GM23338 (cell line): ENCODE measurements at regions not wholly inside any gene's neighbourhood (a gene's known extent, or its start where the extent isn't known, plus 50 kb on each side); places are given as distances from the start of the nearest gene placed in this dataset.

Experiments used
- ATAC-seq: fragments of 200-7000 bp; cut with Tn5 transposase; 3 replicates; pipeline ENCODE4 v1.9.1; 2020
- DNase-seq: peaks from one replicate; pipeline ENCODE4 v3.0.0-alpha.2; 2015; ENCODE audit warnings: low spot score
- H2AFZ ChIP-seq: fragments of 200-600 bp; sonication (generic); 2 replicates; pipeline ENCODE4 v1.8.0; 2016; ENCODE audit warnings: antibody characterized with exemption, mild to moderate bottlenecking, moderate library complexity
- H3F3A ChIP-seq: fragments of 200-600 bp; sonication (generic); replicated peaks from 2 replicates; pipeline ENCODE4 v1.8.0; 2017; ENCODE audit warnings: antibody characterized with exemption, mixed run types, low read depth
- H3K27ac ChIP-seq: fragments of 200-600 bp; sonication (generic); 2 replicates; pipeline ENCODE4 v1.6.1; 2016; ENCODE audit warnings: low read depth
- H3K27me3 ChIP-seq: fragments of 200-600 bp; sonication (generic); 2 replicates; pipeline ENCODE4 v1.8.0; 2016; ENCODE audit warnings: mild to moderate bottlenecking, mixed run types, moderate library complexity; ENCODE audit not compliant: insufficient read depth
- H3K36me3 ChIP-seq: fragments of 200-600 bp; sonication (generic); 2 replicates; pipeline ENCODE4 v1.8.0; 2016; ENCODE audit warnings: mild to moderate bottlenecking; ENCODE audit not compliant: insufficient read depth
- H3K4me1 ChIP-seq: fragments of 200-600 bp; sonication (generic); 2 replicates; pipeline ENCODE4 v1.8.0; 2016; ENCODE audit warnings: mild to moderate bottlenecking, moderate library complexity; ENCODE audit not compliant: insufficient read depth
- H3K4me2 ChIP-seq: fragments of 200-600 bp; sonication (generic); 2 replicates; pipeline ENCODE4 v1.7.1; 2017; ENCODE audit warnings: mixed run types
- H3K4me3 ChIP-seq: fragments of 200-600 bp; sonication (generic); 2 replicates; pipeline ENCODE4 v1.6.1; 2016; ENCODE audit warnings: mixed run types
- H3K79me2 ChIP-seq: fragments of 200-600 bp; sonication (generic); replicated peaks from 2 replicates; pipeline ENCODE4 v1.8.0; 2017; ENCODE audit warnings: mild to moderate bottlenecking; ENCODE audit not compliant: insufficient read depth
- H3K9me2 ChIP-seq: fragments of 200-600 bp; sonication (generic); 2 replicates; pipeline ENCODE4 v1.8.0; 2017; ENCODE audit not compliant: insufficient read depth
- H4K20me1 ChIP-seq: fragments of 200-600 bp; sonication (generic); replicated peaks from 2 replicates; pipeline ENCODE4 v1.8.0; 2017; ENCODE audit warnings: mild to moderate bottlenecking; ENCODE audit not compliant: insufficient read depth
- H3K27ac Mint-ChIP-seq: 2 replicates; pipeline ENCODE4 v1.8.0; 2020; ENCODE audit warnings: inconsistent platforms, mild to moderate bottlenecking, moderate library complexity, mixed read lengths
- H3K27me3 Mint-ChIP-seq: 3 replicates; pipeline ENCODE4 v1.8.0; 2022; ENCODE audit warnings: low read depth, mild to moderate bottlenecking, moderate library complexity, mixed read lengths, inconsistent platforms; ENCODE audit not compliant: insufficient read depth, poor library complexity
- H3K36me3 Mint-ChIP-seq: 3 replicates; pipeline ENCODE4 v1.8.0; 2021; ENCODE audit warnings: low read depth, mild to moderate bottlenecking, inconsistent platforms, moderate library complexity, mixed read lengths
- H3K4me1 Mint-ChIP-seq: 3 replicates; pipeline ENCODE4 v1.8.0; 2020; ENCODE audit warnings: mild to moderate bottlenecking, inconsistent platforms, mixed read lengths
- H3K4me3 Mint-ChIP-seq: 3 replicates; pipeline ENCODE4 v1.8.0; 2021; ENCODE audit warnings: moderate library complexity, mild to moderate bottlenecking, inconsistent platforms, mixed read lengths
- H3K9me3 Mint-ChIP-seq: 3 replicates; pipeline ENCODE4 v1.8.0; 2020; ENCODE audit warnings: moderate library complexity, mild to moderate bottlenecking, inconsistent platforms, mixed read lengths
- EZH2 ChIP-seq: fragments of 200-600 bp; sonication (generic); IDR thresholded peaks from one replicate; pipeline ENCODE4 v1.8.0; 2017; ENCODE audit warnings: antibody characterized with exemption, mild to moderate bottlenecking, low read depth; ENCODE audit not compliant: unreplicated experiment
- EZH2phosphoT487 ChIP-seq: fragments of 200-600 bp; sonication (generic); IDR thresholded peaks from one replicate; pipeline ENCODE4 v1.8.1; 2018; ENCODE audit warnings: antibody characterized with exemption; ENCODE audit not compliant: unreplicated experiment
- JUNB ChIP-seq: IDR thresholded peaks from one replicate; pipeline ENCODE4 v1.6.1; 2016; ENCODE audit warnings: antibody characterized with exemption; ENCODE audit not compliant: unreplicated experiment
- POLR2AphosphoS5 ChIP-seq: IDR thresholded peaks from 2 replicates; pipeline ENCODE4 v1.6.1; 2016; ENCODE audit warnings: antibody characterized with exemption, low read depth
- STAT1 ChIP-seq: IDR thresholded peaks from one replicate; pipeline ENCODE4 v1.6.1; 2016; ENCODE audit warnings: antibody characterized with exemption; ENCODE audit not compliant: unreplicated experiment
- ZNF114 ChIP-seq: fragments of 250-450 bp; sonication (Bioruptor Pico); IDR thresholded peaks from 2 replicates; pipeline ENCODE4 v1.5.0; 2020; ENCODE audit warnings: mild to moderate bottlenecking, moderate library complexity
- ZNF331 ChIP-seq: fragments of 250-450 bp; sonication (Bioruptor Pico); IDR thresholded peaks from 2 replicates; pipeline ENCODE4 v1.5.0; 2020; ENCODE audit warnings: low read depth, mild to moderate bottlenecking, moderate library complexity
- TF ChIP-seq, protein P1 (sequence below): fragments of 250-450 bp; sonication (Bioruptor Pico); IDR thresholded peaks from 2 replicates; pipeline ENCODE4 v1.5.0; 2020; ENCODE audit warnings: mild to moderate bottlenecking, moderate library complexity
- TF ChIP-seq, protein P2 (sequence below), 2 experiments: fragments of 200-600 bp in 1 of 2; sonication (generic) in 1 of 2; conservative IDR thresholded peaks; 2 replicates each; pipeline versions ENCODE4 v1.5.1 to v1.6.1; 2016 to 2017; ENCODE audit warnings: antibody characterized with exemption in 2 of 2, low read depth in 2 of 2, mild to moderate bottlenecking in 2 of 2, moderate library complexity in 1 of 2
- TF ChIP-seq, protein P3 (sequence below): IDR thresholded peaks from 2 replicates; pipeline ENCODE4 v1.6.1; 2016; ENCODE audit warnings: antibody characterized with exemption
- TF ChIP-seq, protein P4 (sequence below): IDR thresholded peaks from one replicate; pipeline ENCODE4 v1.6.1; 2018; ENCODE audit warnings: antibody characterized with exemption; ENCODE audit not compliant: unreplicated experiment

DNA sequence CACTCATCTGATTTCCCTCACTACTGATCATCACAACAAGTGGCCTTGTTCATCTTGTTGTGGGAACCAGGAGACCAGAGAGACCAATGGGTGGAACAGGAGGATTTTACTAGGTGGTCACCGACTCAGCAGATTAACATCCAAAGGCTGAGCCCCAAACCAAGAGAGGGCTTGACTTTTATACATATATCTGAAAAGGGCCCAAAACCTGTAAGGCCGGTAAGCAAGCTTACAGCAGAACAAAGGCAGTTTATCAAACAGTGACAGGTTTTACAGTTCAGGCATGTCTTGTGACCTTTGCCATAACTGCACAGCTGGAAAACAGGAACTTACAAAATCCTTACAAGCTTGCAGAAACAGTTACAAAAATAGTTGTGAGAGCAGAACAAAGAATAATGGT lies 195.9 kb downstream of the OR13H1 start (continued):
- TF ChIP-seq, protein P1, sequence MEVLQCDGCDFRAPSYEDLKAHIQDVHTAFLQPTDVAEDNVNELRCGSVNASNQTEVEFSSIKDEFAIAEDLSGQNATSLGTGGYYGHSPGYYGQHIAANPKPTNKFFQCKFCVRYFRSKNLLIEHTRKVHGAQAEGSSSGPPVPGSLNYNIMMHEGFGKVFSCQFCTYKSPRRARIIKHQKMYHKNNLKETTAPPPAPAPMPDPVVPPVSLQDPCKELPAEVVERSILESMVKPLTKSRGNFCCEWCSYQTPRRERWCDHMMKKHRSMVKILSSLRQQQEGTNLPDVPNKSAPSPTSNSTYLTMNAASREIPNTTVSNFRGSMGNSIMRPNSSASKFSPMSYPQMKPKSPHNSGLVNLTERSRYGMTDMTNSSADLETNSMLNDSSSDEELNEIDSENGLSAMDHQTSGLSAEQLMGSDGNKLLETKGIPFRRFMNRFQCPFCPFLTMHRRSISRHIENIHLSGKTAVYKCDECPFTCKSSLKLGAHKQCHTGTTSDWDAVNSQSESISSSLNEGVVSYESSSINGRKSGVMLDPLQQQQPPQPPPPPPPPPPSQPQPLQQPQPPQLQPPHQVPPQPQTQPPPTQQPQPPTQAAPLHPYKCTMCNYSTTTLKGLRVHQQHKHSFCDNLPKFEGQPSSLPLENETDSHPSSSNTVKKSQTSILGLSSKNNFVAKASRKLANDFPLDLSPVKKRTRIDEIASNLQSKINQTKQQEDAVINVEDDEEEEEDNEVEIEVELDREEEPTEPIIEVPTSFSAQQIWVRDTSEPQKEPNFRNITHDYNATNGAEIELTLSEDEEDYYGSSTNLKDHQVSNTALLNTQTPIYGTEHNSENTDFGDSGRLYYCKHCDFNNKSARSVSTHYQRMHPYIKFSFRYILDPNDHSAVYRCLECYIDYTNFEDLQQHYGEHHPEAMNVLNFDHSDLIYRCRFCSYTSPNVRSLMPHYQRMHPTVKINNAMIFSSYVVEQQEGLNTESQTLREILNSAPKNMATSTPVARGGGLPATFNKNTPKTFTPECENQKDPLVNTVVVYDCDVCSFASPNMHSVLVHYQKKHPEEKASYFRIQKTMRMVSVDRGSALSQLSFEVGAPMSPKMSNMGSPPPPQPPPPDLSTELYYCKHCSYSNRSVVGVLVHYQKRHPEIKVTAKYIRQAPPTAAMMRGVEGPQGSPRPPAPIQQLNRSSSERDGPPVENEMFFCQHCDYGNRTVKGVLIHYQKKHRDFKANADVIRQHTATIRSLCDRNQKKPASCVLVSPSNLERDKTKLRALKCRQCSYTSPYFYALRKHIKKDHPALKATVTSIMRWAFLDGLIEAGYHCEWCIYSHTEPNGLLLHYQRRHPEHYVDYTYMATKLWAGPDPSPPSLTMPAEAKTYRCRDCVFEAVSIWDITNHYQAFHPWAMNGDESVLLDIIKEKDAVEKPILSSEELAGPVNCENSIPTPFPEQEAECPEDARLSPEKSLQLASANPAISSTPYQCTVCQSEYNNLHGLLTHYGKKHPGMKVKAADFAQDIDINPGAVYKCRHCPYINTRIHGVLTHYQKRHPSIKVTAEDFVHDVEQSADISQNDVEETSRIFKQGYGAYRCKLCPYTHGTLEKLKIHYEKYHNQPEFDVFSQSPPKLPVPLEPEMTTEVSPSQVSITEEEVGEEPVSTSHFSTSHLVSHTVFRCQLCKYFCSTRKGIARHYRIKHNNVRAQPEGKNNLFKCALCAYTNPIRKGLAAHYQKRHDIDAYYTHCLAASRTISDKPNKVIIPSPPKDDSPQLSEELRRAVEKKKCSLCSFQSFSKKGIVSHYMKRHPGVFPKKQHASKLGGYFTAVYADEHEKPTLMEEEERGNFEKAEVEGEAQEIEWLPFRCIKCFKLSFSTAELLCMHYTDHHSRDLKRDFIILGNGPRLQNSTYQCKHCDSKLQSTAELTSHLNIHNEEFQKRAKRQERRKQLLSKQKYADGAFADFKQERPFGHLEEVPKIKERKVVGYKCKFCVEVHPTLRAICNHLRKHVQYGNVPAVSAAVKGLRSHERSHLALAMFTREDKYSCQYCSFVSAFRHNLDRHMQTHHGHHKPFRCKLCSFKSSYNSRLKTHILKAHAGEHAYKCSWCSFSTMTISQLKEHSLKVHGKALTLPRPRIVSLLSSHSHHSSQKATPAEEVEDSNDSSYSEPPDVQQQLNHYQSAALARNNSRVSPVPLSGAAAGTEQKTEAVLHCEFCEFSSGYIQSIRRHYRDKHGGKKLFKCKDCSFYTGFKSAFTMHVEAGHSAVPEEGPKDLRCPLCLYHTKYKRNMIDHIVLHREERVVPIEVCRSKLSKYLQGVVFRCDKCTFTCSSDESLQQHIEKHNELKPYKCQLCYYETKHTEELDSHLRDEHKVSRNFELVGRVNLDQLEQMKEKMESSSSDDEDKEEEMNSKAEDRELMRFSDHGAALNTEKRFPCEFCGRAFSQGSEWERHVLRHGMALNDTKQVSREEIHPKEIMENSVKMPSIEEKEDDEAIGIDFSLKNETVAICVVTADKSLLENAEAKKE (CRISPR knock-in tag): no peak
- no peak for TF ChIP-seq POLR2AphosphoS5

DNA sequence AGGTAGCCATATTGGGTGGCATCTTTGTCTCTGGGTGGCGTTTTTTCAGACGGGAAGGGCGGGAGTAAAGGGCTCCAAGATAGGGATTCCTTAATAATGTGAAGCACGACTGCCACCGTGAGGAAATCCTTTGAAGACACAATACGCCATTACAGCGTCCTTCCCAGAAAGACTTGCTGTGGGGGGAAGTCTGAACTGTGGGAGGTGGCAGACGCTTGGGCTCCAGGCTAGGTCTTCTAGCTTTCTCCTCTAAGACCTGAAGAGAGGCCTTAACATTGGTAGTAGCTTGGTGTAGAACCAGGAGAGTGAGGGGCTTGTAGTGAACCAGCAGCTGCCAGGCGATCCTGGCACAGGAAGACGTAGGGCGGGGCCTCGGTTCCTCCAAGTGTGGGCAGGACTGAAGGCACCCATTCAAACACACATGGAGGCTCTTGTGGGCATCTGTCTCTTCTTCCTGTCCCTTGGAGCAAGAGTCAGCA lies 197.3 kb downstream of the OR13H1 start:
- Mint-ChIP-seq H3K27me3 (no peaks in the 10 kb centered on the region), H3K27ac (no peak overlapping the region), H3K4me1 (no peaks in the 10 kb centered on the region), H3K4me3 (no peak overlapping the region), H3K36me3 (peaks cover 82% of the 10 kb centered on the region), H3K9me3 (peaks cover 11% of the 10 kb centered on the region)
- H3K9me2 ChIP-seq: no peaks in the 10 kb centered on the region
- no peak overlapping the region for H3K27ac ChIP-seq
- H3K36me3 ChIP-seq: peaks cover 15% of the 10 kb centered on the region
- no peak for ATAC-seq
- H2AFZ ChIP-seq: no peak overlapping the region
- H3K4me1 ChIP-seq: no peaks in the 10 kb centered on the region
- H3K27me3 ChIP-seq: no peaks in the 10 kb centered on the region
- no peaks in the 10 kb centered on the region for H3F3A ChIP-seq
- H3K4me3 ChIP-seq: no peak overlapping the region
- no peak for DNase-seq
- H3K4me2 ChIP-seq: no peak overlapping the region
- no peaks in the 10 kb centered on the region for H4K20me1 ChIP-seq
- H3K79me2 ChIP-seq: no peaks in the 10 kb centered on the region
- TF ChIP-seq, protein P2, sequence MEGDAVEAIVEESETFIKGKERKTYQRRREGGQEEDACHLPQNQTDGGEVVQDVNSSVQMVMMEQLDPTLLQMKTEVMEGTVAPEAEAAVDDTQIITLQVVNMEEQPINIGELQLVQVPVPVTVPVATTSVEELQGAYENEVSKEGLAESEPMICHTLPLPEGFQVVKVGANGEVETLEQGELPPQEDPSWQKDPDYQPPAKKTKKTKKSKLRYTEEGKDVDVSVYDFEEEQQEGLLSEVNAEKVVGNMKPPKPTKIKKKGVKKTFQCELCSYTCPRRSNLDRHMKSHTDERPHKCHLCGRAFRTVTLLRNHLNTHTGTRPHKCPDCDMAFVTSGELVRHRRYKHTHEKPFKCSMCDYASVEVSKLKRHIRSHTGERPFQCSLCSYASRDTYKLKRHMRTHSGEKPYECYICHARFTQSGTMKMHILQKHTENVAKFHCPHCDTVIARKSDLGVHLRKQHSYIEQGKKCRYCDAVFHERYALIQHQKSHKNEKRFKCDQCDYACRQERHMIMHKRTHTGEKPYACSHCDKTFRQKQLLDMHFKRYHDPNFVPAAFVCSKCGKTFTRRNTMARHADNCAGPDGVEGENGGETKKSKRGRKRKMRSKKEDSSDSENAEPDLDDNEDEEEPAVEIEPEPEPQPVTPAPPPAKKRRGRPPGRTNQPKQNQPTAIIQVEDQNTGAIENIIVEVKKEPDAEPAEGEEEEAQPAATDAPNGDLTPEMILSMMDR (conservative IDR thresholded peaks at IDR 0.05; ENCODE audit: low read depth in 2 of 2): no peak
- TF ChIP-seq ZNF114 (CRISPR knock-in tag) (no peak), ZNF331 (no peak), JUNB (no peak), EZH2phosphoT487 (no peak), EZH2 (no peak), STAT1 (no peak)
- TF ChIP-seq, protein P3, sequence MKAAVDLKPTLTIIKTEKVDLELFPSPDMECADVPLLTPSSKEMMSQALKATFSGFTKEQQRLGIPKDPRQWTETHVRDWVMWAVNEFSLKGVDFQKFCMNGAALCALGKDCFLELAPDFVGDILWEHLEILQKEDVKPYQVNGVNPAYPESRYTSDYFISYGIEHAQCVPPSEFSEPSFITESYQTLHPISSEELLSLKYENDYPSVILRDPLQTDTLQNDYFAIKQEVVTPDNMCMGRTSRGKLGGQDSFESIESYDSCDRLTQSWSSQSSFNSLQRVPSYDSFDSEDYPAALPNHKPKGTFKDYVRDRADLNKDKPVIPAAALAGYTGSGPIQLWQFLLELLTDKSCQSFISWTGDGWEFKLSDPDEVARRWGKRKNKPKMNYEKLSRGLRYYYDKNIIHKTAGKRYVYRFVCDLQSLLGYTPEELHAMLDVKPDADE: no peak
- TF ChIP-seq, protein P4, sequence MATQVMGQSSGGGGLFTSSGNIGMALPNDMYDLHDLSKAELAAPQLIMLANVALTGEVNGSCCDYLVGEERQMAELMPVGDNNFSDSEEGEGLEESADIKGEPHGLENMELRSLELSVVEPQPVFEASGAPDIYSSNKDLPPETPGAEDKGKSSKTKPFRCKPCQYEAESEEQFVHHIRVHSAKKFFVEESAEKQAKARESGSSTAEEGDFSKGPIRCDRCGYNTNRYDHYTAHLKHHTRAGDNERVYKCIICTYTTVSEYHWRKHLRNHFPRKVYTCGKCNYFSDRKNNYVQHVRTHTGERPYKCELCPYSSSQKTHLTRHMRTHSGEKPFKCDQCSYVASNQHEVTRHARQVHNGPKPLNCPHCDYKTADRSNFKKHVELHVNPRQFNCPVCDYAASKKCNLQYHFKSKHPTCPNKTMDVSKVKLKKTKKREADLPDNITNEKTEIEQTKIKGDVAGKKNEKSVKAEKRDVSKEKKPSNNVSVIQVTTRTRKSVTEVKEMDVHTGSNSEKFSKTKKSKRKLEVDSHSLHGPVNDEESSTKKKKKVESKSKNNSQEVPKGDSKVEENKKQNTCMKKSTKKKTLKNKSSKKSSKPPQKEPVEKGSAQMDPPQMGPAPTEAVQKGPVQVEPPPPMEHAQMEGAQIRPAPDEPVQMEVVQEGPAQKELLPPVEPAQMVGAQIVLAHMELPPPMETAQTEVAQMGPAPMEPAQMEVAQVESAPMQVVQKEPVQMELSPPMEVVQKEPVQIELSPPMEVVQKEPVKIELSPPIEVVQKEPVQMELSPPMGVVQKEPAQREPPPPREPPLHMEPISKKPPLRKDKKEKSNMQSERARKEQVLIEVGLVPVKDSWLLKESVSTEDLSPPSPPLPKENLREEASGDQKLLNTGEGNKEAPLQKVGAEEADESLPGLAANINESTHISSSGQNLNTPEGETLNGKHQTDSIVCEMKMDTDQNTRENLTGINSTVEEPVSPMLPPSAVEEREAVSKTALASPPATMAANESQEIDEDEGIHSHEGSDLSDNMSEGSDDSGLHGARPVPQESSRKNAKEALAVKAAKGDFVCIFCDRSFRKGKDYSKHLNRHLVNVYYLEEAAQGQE: no peak
